Osteoblast (primary cell): ENCODE measurements at regions not wholly inside any gene's neighbourhood (a gene's known extent, or its start where the extent isn't known, plus 50 kb on each side); places are given as distances from the start of the nearest gene placed in this dataset.
"Not testable (repeated sequence)": the region's sequence is repeated elsewhere in the genome, so short reads cannot be mapped to it uniquely, and the experiment has no call there.

Source experiments
- DNase-seq: peaks from one replicate; pipeline ENCODE4 v3.0.0; 2011; ENCODE audit warnings: low spot score, mixed read lengths; ENCODE audit not compliant: insufficient read length; ENCODE audit errors: missing footprints
- H2AFZ ChIP-seq: 2 replicates; pipeline ENCODE4 v1.6.0; 2011; ENCODE audit warnings: mild to moderate bottlenecking, low read length
- H3K27ac ChIP-seq: 2 replicates; pipeline ENCODE4 v1.5.1; 2011; ENCODE audit warnings: mild to moderate bottlenecking, low read depth, low read length, moderate library complexity
- H3K27me3 ChIP-seq: 2 replicates; pipeline ENCODE4 v1.6.0; 2012; ENCODE audit warnings: mild to moderate bottlenecking, control low read depth, inconsistent platforms, low read length, moderate library complexity; ENCODE audit not compliant: insufficient read depth
- H3K36me3 ChIP-seq: 2 replicates; pipeline ENCODE4 v1.5.1; 2011; ENCODE audit warnings: mild to moderate bottlenecking, low read length, control low read depth, moderate library complexity; ENCODE audit not compliant: insufficient read depth
- H3K4me1 ChIP-seq: 2 replicates; pipeline ENCODE4 v1.5.1; 2011; ENCODE audit warnings: mild to moderate bottlenecking, low read length, control low read depth, moderate library complexity; ENCODE audit not compliant: insufficient read depth
- H3K4me2 ChIP-seq: 2 replicates; pipeline ENCODE4 v1.6.0; 2011; ENCODE audit warnings: mild to moderate bottlenecking, low read length; ENCODE audit not compliant: insufficient read depth
- H3K4me3 ChIP-seq: fragments of 200-600 bp; sonication (generic); 3 replicates; pipeline ENCODE4 v1.5.1; 2012; ENCODE audit warnings: mild to moderate bottlenecking, low read length, inconsistent platforms; ENCODE audit not compliant: insufficient read depth
- H3K79me2 ChIP-seq: 2 replicates; pipeline ENCODE4 v1.6.0; 2012; ENCODE audit warnings: mild to moderate bottlenecking, low read length, control low read depth, inconsistent platforms; ENCODE audit not compliant: insufficient read depth
- H3K9me3 ChIP-seq: 2 replicates; pipeline ENCODE4 v1.5.1; 2011; ENCODE audit warnings: low read depth, low read length, control low read depth
- H4K20me1 ChIP-seq: 2 replicates; pipeline ENCODE4 v1.6.0; 2012; ENCODE audit warnings: mild to moderate bottlenecking, low read length, control low read depth; ENCODE audit not compliant: insufficient read depth
- TF ChIP-seq, protein P1 (sequence below): IDR thresholded peaks from 2 replicates; pipeline ENCODE4 v1.5.1; 2011; ENCODE audit warnings: mild to moderate bottlenecking, low read depth, low read length, moderate library complexity; ENCODE audit errors: extremely low read depth

DNA sequence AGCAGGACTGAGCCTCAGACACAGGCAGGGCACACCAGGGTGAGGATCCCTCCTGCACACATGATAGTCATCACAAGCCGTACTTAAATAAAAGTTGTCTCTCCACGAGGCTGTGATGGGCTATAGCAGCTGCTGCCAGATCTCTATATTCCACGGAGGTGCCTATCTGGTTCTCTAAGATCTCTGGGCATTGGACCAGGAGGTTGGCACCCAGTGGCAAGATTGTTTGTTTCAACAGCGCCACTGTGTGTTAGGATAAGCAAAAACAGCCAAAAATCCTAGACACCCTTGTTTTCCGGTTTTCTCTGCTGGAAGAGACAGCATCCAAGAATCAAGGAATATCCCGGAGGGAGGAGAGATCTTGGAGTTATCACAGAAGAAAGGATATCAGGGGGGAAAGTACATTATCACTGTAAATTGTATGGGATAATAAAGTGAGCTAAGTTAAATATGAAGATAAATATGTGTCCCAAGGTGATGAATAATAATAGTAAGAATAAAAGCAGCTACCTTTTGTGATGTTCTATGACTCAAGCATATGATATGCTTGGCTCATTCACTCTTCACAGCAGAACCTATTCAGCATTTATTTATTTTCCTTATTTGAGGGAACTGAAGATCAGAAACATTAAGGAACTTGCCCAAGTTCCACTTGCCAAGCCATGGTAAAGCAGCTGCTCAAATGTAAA, 90.6 kb upstream of the AKAP13 start:
- H3K9me3 ChIP-seq, result no peaks in the 10 kb centered on the region
- H3K4me1 ChIP-seq, result no peaks in the 10 kb centered on the region
- H3K36me3 ChIP-seq, result no peaks in the 10 kb centered on the region
- no peaks in the 10 kb centered on the region for H3K79me2 ChIP-seq
- peak; percentile 95 for DNase-seq
- no peaks in the 10 kb centered on the region for H4K20me1 ChIP-seq
- peaks cover 7% of the 10 kb centered on the region for H3K27me3 ChIP-seq
- no peak overlapping the region for H3K4me2 ChIP-seq
- H3K27ac ChIP-seq, result no peak overlapping the region
- H2AFZ ChIP-seq, result no peak overlapping the region
- H3K4me3 ChIP-seq, result no peak overlapping the region
- TF ChIP-seq, protein P1, sequence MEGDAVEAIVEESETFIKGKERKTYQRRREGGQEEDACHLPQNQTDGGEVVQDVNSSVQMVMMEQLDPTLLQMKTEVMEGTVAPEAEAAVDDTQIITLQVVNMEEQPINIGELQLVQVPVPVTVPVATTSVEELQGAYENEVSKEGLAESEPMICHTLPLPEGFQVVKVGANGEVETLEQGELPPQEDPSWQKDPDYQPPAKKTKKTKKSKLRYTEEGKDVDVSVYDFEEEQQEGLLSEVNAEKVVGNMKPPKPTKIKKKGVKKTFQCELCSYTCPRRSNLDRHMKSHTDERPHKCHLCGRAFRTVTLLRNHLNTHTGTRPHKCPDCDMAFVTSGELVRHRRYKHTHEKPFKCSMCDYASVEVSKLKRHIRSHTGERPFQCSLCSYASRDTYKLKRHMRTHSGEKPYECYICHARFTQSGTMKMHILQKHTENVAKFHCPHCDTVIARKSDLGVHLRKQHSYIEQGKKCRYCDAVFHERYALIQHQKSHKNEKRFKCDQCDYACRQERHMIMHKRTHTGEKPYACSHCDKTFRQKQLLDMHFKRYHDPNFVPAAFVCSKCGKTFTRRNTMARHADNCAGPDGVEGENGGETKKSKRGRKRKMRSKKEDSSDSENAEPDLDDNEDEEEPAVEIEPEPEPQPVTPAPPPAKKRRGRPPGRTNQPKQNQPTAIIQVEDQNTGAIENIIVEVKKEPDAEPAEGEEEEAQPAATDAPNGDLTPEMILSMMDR, result peak; percentile 64

DNA sequence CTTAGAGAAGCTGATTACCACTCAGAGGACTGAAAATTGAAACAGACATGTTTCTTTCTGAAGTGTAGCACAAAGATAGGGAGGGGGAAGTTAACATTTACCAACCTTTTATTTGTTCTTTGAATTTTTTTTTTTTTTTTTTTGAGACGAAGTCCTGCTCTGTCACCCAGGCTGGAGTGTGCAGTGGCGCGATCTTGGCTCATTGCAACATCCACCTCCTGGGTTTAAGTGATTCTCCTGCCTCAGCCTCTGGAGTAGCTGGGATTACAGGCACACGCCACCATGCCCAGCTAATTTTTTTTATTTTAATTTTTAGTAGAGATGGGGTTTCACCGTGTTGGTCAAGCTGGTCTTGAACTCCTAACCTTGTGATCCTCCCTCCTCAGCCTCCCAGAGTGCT, 87.8 kb upstream of the AKAP13 start:
- H3K4me2 ChIP-seq, H3K9me3 ChIP-seq, H4K20me1 ChIP-seq, H3K27me3 ChIP-seq, H3K36me3 ChIP-seq, H3K4me3 ChIP-seq, H3K27ac ChIP-seq, DNase-seq, H3K4me1 ChIP-seq, H3K79me2 ChIP-seq, H2AFZ ChIP-seq: not testable (repeated sequence)

DNA sequence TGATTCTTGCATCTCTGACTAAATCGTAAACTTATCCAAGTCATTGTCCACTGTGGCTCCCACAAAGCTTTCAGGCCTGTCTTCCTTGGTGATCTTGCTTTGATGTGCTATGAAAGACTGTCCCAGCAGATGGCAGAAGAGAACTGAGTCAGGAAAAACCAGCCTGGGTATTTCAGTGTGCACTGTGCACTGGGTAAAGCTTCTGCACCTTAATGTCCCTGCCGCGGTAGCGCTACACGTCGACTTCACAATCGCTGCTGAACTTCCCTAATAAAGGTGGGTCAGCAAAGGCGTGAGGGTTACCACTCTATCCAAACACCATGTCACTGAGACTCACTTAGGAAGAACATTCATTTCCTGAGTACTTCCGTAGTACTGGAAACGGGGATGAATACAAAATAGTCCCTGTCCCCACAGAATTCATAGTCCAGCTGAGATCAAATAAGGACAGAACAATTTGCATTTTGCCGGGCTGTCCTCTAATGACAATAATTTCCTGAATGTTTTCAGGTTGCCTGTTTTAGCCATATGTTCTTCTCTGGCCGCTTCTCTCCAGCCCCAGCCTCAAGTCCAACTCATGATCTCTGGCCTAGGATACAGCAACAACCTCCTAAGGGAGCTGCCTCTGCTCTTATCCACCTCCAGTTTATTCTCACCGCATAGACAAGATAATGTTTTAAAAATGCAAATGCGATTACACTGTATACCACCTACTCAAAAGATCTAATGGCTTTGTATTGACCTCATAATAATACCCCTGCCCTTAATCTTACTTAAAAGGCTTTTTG, 83.6 kb upstream of the AKAP13 start:
- Histone ChIP-seq H3K27ac (no peak overlapping the region), H3K36me3 (no peaks in the 10 kb centered on the region), H3K4me3 (peak overlapping the region; percentile 70), H4K20me1 (no peaks in the 10 kb centered on the region), H3K4me1 (no peaks in the 10 kb centered on the region), H3K79me2 (no peaks in the 10 kb centered on the region), H3K9me3 (no peaks in the 10 kb centered on the region), H3K4me2 (peak overlapping the region; percentile 98), H3K27me3 (peaks cover 3% of the 10 kb centered on the region), H2AFZ (peak overlapping the region; percentile 97)
- TF ChIP-seq, protein P1, result peak; percentile 83
- DNase-seq, result peak; percentile 90

DNA sequence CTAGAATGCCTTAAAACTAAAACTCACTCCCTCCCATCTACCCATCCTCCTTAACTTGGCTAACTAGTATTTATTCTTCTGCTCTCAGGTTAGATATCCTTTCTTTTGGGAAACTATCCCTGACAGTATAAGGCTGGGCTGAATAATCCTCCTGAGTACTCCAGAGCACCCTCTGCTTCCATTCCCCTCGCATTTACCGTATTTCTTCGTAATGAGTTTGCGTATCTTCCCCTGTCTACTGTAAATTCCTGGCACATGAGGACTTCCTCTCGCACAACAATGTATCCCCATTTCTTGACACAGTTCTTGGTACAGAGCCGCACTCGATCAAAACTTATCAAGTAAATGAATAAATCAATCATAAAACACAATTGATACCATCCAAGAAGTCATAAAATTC, 82.9 kb upstream of the AKAP13 start:
- Histone ChIP-seq H3K79me2 (no peaks in the 10 kb centered on the region), H3K36me3 (no peaks in the 10 kb centered on the region), H4K20me1 (no peaks in the 10 kb centered on the region), H3K4me3 (no peak overlapping the region), H3K9me3 (no peaks in the 10 kb centered on the region), H3K4me2 (no peak overlapping the region), H3K27me3 (no peaks in the 10 kb centered on the region), H3K4me1 (no peaks in the 10 kb centered on the region), H2AFZ (peak overlapping the region; percentile 97), H3K27ac (no peak overlapping the region)
- no peak for DNase-seq
- TF ChIP-seq, protein P1, result no peak
